ENCODE measurements at regions not wholly inside any gene's neighbourhood (a gene's known extent, or its start where the extent isn't known, plus 50 kb on each side); places are given as distances from the start of the nearest gene placed in this dataset.
"Not testable (repeated sequence)": the region's sequence is repeated elsewhere in the genome, so short reads cannot be mapped to it uniquely, and the experiment has no call there.

DNA sequence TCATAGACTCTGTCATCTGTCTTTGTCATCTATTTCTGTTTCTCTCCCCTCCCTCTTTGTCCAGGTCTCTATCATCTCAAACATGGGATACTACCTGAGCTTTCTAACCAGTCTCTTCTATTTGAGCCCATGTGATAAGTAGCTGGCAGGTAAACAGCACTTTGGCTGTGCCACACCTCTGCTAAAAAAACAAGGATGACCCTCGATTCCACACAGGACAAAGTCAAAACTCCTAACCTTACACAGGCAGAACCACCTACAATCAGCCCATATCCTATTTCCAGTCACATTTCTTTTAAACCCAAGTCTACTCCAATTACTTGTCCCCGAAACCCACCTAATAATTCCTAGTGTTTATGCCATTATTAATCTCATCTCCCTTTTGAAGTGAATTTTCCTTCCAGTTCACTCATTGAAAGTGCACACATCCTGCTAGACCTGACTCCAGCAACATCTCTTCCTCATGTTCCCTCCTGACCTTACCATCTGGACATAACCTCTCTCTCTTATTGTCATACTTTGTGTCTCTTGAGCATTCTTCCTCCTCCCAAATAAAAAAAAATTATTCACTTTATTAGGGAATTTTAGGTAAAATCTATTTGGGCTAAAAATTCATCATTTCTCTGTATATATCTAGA lies 256.1 kb upstream of the ONECUT1 start:
- H3K27ac Mint-ChIP-seq, result no peak overlapping the region
- peaks cover 6% of the 10 kb centered on the region for H3K27me3 Mint-ChIP-seq
- no peak overlapping the region for H3K4me3 Mint-ChIP-seq
- no peak for DNase-seq
- H3K4me1 Mint-ChIP-seq (ENCODE audit: low read depth), result no peaks in the 10 kb centered on the region
- no peaks in the 10 kb centered on the region for H3K36me3 Mint-ChIP-seq (ENCODE audit: low read depth)
- peaks cover 23% of the 10 kb centered on the region for H3K9me3 Mint-ChIP-seq

DNA sequence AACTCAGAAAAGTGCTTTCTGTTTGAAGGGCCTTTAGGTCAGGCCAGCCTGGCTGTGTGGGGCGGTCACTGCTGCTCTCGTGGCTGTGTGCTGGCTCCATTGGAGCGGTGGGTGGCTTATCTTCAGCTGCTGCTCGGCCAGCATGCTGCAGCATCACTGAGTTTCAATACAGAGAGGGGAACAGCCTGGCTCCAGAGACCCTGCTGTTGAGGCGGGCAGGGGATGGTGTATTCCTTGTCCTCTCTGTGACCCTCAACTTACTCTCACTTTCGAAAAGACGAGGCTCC lies 248.5 kb upstream of the ONECUT1 start:
- no peak overlapping the region for H3K4me3 Mint-ChIP-seq
- no peaks in the 10 kb centered on the region for H3K36me3 Mint-ChIP-seq (ENCODE audit: low read depth)
- H3K4me1 Mint-ChIP-seq (ENCODE audit: low read depth), result no peaks in the 10 kb centered on the region
- no peaks in the 10 kb centered on the region for H3K9me3 Mint-ChIP-seq
- no peak overlapping the region for H3K27ac Mint-ChIP-seq
- H3K27me3 Mint-ChIP-seq, result peaks cover 12% of the 10 kb centered on the region
- no peak for DNase-seq

DNA sequence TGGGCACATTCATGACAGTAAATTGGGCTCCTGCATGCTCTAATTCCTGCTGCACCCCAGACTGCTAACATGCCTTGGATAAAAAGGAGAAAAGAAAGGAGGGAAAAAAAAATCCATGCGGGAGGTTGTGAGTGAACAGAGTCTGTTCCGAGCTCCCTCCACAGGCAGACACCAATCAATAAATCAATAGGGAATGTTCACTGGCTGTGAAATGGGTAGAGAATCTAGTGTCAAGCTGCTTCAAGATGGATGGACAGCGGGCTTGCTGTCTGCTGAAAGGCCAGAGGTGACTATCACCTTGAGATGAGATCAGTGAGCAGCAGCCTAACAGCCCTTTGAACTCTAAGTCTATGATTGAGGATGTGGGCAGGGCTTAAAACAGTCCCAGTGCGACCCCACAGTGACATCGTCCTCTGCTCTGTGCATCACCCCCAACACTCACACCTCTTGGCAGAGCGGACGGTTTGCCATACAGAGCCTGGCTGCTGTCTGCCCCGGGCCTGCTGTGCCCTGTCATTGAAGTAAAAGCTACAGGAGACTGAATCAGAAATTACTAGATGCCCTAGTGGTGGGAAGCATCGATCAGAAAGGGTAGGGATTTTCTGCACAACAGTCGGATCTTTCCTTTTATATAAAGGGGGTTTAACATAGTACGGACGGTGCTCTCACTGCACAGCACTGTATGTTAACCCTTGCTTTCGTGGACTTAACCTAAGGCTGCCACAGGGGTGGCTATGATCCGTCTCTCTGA lies 247.9 kb upstream of the ONECUT1 start:
- H3K4me1 Mint-ChIP-seq (ENCODE audit: low read depth), result no peaks in the 10 kb centered on the region
- no peak overlapping the region for H3K4me3 Mint-ChIP-seq
- DNase-seq, result no peak
- no peak overlapping the region for H3K27ac Mint-ChIP-seq
- no peaks in the 10 kb centered on the region for H3K36me3 Mint-ChIP-seq (ENCODE audit: low read depth)
- no peaks in the 10 kb centered on the region for H3K9me3 Mint-ChIP-seq
- H3K27me3 Mint-ChIP-seq, result peaks cover 12% of the 10 kb centered on the region

DNA sequence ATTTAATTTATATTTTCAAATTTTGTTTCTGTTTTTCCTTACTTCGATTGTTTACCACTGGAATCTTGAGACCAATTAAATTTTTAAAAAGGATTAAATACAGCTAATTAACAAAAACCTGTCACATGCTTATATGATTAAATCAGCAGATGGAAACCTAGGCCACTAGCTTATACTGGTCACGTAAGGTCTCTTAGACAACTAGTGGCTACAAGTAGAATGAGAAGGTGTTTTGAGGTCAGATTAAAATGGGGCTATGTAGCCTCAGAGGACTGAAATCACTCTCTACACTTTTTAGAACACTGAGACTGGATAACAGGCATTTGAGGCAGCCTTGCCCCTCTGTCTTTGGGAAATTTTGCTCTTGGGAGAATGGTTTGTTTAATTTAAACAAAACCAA lies 246.5 kb upstream of the ONECUT1 start:
- no peak overlapping the region for H3K27ac Mint-ChIP-seq
- H3K36me3 Mint-ChIP-seq (ENCODE audit: low read depth), result no peaks in the 10 kb centered on the region
- no peak for DNase-seq
- H3K4me1 Mint-ChIP-seq (ENCODE audit: low read depth), result no peaks in the 10 kb centered on the region
- no peak overlapping the region for H3K4me3 Mint-ChIP-seq
- no peaks in the 10 kb centered on the region for H3K9me3 Mint-ChIP-seq
- H3K27me3 Mint-ChIP-seq, result peaks cover 12% of the 10 kb centered on the region

DNA sequence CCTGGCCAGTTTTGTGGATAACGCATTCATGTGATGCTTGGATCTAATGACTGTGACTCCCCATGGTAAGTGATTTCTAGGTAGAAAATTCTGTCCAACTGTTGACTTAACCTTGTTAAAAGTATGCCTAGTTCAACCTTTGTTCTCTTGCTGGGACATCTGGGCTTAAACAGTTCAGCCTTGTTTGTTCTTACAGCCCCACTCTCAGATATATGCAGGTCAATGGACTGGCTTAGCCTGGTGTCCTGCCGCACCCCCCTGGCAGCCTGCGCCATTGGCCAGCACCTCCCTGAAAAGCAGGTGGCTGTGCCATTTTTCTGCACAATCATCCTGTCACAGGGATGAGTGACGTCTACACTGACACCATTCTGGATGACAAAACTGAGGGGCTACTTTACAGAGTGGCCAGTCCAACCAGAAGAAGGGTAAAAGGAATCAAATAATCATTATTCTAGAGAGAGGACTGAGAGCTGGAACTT lies 244.7 kb upstream of the ONECUT1 start:
- no peak for DNase-seq
- no peak overlapping the region for H3K4me3 Mint-ChIP-seq
- no peaks in the 10 kb centered on the region for H3K36me3 Mint-ChIP-seq (ENCODE audit: low read depth)
- no peaks in the 10 kb centered on the region for H3K4me1 Mint-ChIP-seq (ENCODE audit: low read depth)
- no peaks in the 10 kb centered on the region for H3K9me3 Mint-ChIP-seq
- no peak overlapping the region for H3K27ac Mint-ChIP-seq
- peaks cover 12% of the 10 kb centered on the region for H3K27me3 Mint-ChIP-seq

- no peaks in the 10 kb centered on the region for H3K9me3 Mint-ChIP-seq
- H3K27me3 Mint-ChIP-seq, result peaks cover 12% of the 10 kb centered on the region
- no peak overlapping the region for H3K4me3 Mint-ChIP-seq
- H3K36me3 Mint-ChIP-seq (ENCODE audit: low read depth), result no peaks in the 10 kb centered on the region
- H3K4me1 Mint-ChIP-seq (ENCODE audit: low read depth), result no peaks in the 10 kb centered on the region
- no peak for DNase-seq
- no peak overlapping the region for H3K27ac Mint-ChIP-seq
These were observed 243.6 kb upstream of the ONECUT1 start for GRCh38 chr15:53033709-53034108.

- H3K4me3 Mint-ChIP-seq, result no peak overlapping the region
- no peaks in the 10 kb centered on the region for H3K4me1 Mint-ChIP-seq (ENCODE audit: low read depth)
- H3K9me3 Mint-ChIP-seq, result no peaks in the 10 kb centered on the region
- no peak for DNase-seq
- no peaks in the 10 kb centered on the region for H3K36me3 Mint-ChIP-seq (ENCODE audit: low read depth)
- no peak overlapping the region for H3K27ac Mint-ChIP-seq
- no peaks in the 10 kb centered on the region for H3K27me3 Mint-ChIP-seq
These were observed 241.3 kb upstream of the ONECUT1 start for GRCh38 chr15:53031469-53031868.

GRCh38 chr15:53022788-53023187 lies 232.7 kb upstream of the ONECUT1 start:
- Mint-ChIP-seq H3K9me3 (peaks cover 9% of the 10 kb centered on the region), H3K4me1 (ENCODE audit: low read depth) (no peaks in the 10 kb centered on the region), H3K4me3 (no peak overlapping the region), H3K27ac (no peak overlapping the region), H3K27me3 (peaks cover 6% of the 10 kb centered on the region), H3K36me3 (ENCODE audit: low read depth) (no peaks in the 10 kb centered on the region)
- DNase-seq, result no peak

DNA sequence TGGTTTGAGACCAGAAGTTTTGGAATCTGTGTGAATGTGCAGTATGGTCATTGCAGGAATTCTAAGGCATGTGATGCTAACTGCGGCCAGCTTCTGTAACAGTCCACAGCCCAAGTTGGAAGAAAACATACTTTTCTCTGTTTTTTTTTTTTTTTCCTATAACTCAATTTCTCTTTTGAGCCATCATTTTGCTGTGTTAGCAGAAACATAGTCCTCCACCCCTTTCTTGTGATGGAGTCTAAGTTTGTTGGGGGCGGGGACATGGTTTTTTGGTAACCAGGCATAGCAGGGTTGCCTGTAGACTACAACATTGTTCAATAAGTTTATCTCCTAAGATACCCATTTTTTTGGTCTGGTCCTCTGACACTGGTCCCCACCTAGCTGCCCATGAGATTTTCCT lies 223.2 kb upstream of the ONECUT1 start:
- Mint-ChIP-seq H3K36me3 (ENCODE audit: low read depth) (no peaks in the 10 kb centered on the region), H3K4me1 (ENCODE audit: low read depth) (no peaks in the 10 kb centered on the region), H3K4me3 (no peak overlapping the region), H3K9me3 (peaks cover 2% of the 10 kb centered on the region), H3K27ac (no peak overlapping the region), H3K27me3 (peaks cover 3% of the 10 kb centered on the region)
- no peak for DNase-seq

DNA sequence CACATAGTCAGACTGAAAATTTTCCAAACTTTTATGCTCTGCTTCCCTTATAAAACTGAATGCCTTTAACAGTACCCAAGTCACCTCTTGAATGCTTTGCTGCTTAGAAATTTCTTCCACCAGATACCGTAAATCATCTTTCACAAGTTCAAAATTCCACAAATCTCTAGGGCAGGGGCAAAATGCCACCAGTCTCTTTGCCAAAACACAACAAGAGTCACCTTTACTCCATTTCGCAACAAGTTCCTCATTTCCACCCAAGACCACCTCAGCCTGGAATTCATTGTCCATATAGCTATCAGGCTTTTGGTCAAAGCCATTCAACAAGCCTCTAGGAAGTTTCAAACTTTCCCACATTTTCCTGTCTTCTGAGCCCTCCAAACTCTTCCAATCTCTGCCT lies 221.6 kb upstream of the ONECUT1 start:
- H3K9me3 Mint-ChIP-seq; H3K27me3 Mint-ChIP-seq; H3K36me3 Mint-ChIP-seq (ENCODE audit: low read depth): not testable (repeated sequence)

GRCh38 chr15:53009093-53009492 lies 219.0 kb upstream of the ONECUT1 start:
- Mint-ChIP-seq H3K9me3 (no peaks in the 10 kb centered on the region), H3K27ac (no peak overlapping the region), H3K4me3 (no peak overlapping the region), H3K36me3 (ENCODE audit: low read depth) (no peaks in the 10 kb centered on the region), H3K27me3 (peaks cover 3% of the 10 kb centered on the region), H3K4me1 (ENCODE audit: low read depth) (no peaks in the 10 kb centered on the region)
- DNase-seq, result no peak

More for the DNA sequence above, 221.6 kb upstream of the ONECUT1 start:
- not testable (repeated sequence) for H3K4me3 Mint-ChIP-seq; H3K4me1 Mint-ChIP-seq (ENCODE audit: low read depth); DNase-seq; H3K27ac Mint-ChIP-seq

DNA sequence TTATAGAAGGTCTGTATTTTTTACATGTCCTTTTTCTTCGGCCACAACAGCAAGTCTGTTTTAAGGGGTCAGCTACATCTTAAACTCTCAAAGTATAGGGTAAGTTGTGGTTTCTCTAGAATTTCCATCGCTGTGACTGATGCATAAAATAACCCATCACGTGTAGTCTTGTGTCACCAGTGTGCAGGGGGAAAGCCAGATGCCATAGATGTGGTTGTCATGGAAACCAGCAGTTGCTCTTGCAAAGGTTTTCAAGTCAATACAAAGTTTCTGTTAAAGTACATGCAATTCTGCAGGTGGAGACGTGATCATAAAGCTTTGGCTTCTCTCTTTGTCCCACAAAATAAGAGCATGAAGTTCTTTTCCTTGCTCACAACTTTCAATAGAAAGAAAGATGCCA lies 210.3 kb upstream of the ONECUT1 start:
- H3K36me3 Mint-ChIP-seq (ENCODE audit: low read depth), result no peaks in the 10 kb centered on the region
- H3K4me1 Mint-ChIP-seq (ENCODE audit: low read depth), result no peaks in the 10 kb centered on the region
- H3K27me3 Mint-ChIP-seq, result peaks cover 16% of the 10 kb centered on the region
- no peaks in the 10 kb centered on the region for H3K9me3 Mint-ChIP-seq
- H3K4me3 Mint-ChIP-seq, result no peak overlapping the region
- H3K27ac Mint-ChIP-seq, result no peak overlapping the region
- DNase-seq, result no peak

DNA sequence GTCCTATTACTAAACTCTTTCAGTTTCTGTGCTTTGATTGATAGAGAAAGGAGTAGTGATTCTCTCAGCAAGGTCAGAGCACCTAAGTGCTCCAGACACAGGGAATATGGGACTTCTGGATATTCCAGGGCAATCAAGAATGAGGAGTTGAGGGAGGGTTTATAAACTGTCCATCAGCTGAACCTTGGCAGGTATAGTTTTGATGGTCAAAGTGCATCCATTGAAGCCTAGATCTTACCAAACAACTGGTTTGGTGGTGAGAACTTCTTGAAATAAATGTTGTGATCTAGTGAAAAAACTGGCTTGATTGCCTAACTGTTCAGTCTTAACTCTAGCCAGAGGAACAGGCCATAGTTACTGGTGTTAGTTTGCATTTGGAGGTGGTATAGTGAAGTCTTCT lies 207.0 kb upstream of the ONECUT1 start:
- no peak overlapping the region for H3K27ac Mint-ChIP-seq
- no peaks in the 10 kb centered on the region for H3K4me1 Mint-ChIP-seq (ENCODE audit: low read depth)
- DNase-seq, result no peak
- no peak overlapping the region for H3K4me3 Mint-ChIP-seq
- H3K27me3 Mint-ChIP-seq, result peaks cover 19% of the 10 kb centered on the region
- H3K36me3 Mint-ChIP-seq (ENCODE audit: low read depth), result no peaks in the 10 kb centered on the region
- H3K9me3 Mint-ChIP-seq, result peaks cover 13% of the 10 kb centered on the region

GRCh38 chr15:52994290-52994689 lies 204.2 kb upstream of the ONECUT1 start:
- Mint-ChIP-seq H3K4me3 (no peak overlapping the region), H3K27ac (no peak overlapping the region), H3K4me1 (ENCODE audit: low read depth) (no peaks in the 10 kb centered on the region), H3K36me3 (ENCODE audit: low read depth) (no peaks in the 10 kb centered on the region), H3K9me3 (peaks cover 13% of the 10 kb centered on the region), H3K27me3 (peaks cover 23% of the 10 kb centered on the region)
- DNase-seq, result no peak

DNA sequence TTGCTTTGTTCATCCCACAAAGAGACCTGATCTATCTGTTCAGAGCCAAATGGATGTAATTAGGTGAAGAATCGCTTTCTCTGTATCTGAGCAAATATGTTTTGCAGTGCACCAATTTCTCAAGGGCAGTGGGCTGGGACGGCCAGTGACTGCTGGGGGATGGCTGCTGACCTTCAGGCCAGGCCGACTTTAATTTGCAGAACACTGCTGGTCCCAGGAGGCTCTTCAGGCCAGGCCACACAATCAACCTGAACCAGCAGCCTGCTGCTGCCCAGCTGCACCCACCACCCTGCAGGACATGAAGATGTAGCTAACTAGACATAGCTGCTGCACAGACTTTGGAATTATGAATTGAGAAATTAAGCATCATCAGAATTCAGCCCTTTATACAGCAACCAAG lies 194.4 kb upstream of the ONECUT1 start:
- H3K4me3 Mint-ChIP-seq, result no peak overlapping the region
- H3K36me3 Mint-ChIP-seq (ENCODE audit: low read depth), result no peaks in the 10 kb centered on the region
- no peaks in the 10 kb centered on the region for H3K4me1 Mint-ChIP-seq (ENCODE audit: low read depth)
- no peak for DNase-seq
- H3K9me3 Mint-ChIP-seq, result no peaks in the 10 kb centered on the region
- no peaks in the 10 kb centered on the region for H3K27me3 Mint-ChIP-seq
- no peak overlapping the region for H3K27ac Mint-ChIP-seq
